Fibroblast of lung (primary cell): ENCODE measurements at regions not wholly inside any gene's neighbourhood (a gene's known extent, or its start where the extent isn't known, plus 50 kb on each side); places are given as distances from the start of the nearest gene placed in this dataset.

ENCODE experiments used
- DNase-seq, 2 donors: peaks; one replicate each; pipeline versions ENCODE4 v3.0.0 to v3.0.0-alpha.2; 2010; ENCODE audit warnings: low read depth in 2 of 2
- H2AFZ ChIP-seq: 2 replicates; pipeline ENCODE4 v1.5.1; 2012; ENCODE audit warnings: low read length, control low read depth, inconsistent platforms
- H3K27ac ChIP-seq: 2 replicates; pipeline ENCODE4 v1.5.1; 2011; ENCODE audit warnings: low read length, control low read depth; ENCODE audit not compliant: insufficient read depth
- H3K27me3 ChIP-seq: 2 replicates; pipeline ENCODE4 v1.5.1; 2011; ENCODE audit warnings: mild to moderate bottlenecking, low read length; ENCODE audit not compliant: control insufficient read depth, insufficient read depth
- H3K36me3 ChIP-seq: 2 replicates; pipeline ENCODE4 v1.5.1; 2011; ENCODE audit warnings: low read length; ENCODE audit not compliant: control insufficient read depth, insufficient read depth
- H3K4me1 ChIP-seq: 2 replicates; pipeline ENCODE4 v1.5.1; 2011; ENCODE audit warnings: low read length; ENCODE audit not compliant: control insufficient read depth, insufficient read depth; ENCODE audit errors: extremely low read depth
- H3K4me2 ChIP-seq: 2 replicates; pipeline ENCODE4 v1.5.1; 2011; ENCODE audit warnings: low read length, control low read depth; ENCODE audit not compliant: insufficient read depth; ENCODE audit errors: extremely low read depth
- H3K4me3 ChIP-seq, 4 experiments: fragments of 200-600 bp in 1 of 4; sonication (generic) in 1 of 4; replicated peaks in 1 of 4; 2 replicates each; pipeline ENCODE4 v1.5.1; 2011 to 2016; ENCODE audit warnings: low read length in 4 of 4, low read depth in 3 of 4, mild to moderate bottlenecking in 3 of 4, control low read depth in 2 of 4, inconsistent platforms in 1 of 4, mixed read lengths in 1 of 4; ENCODE audit not compliant: insufficient read depth in 1 of 4; ENCODE audit errors: control extremely low read depth in 1 of 4
- H3K79me2 ChIP-seq: 2 replicates; pipeline ENCODE4 v1.5.1; 2012; ENCODE audit warnings: mild to moderate bottlenecking, low read length, inconsistent platforms; ENCODE audit not compliant: control insufficient read depth, insufficient read depth
- H3K9ac ChIP-seq: 2 replicates; pipeline ENCODE4 v1.5.1; 2011; ENCODE audit warnings: mild to moderate bottlenecking, low read length, control low read depth; ENCODE audit not compliant: insufficient read depth
- H3K9me3 ChIP-seq: 2 replicates; pipeline ENCODE4 v1.5.1; 2012; ENCODE audit warnings: low read depth, low read length; ENCODE audit not compliant: control insufficient read depth, insufficient read depth
- H4K20me1 ChIP-seq: 2 replicates; pipeline ENCODE4 v1.5.1; 2011; ENCODE audit warnings: low read length; ENCODE audit not compliant: control insufficient read depth, insufficient read depth; ENCODE audit errors: extremely low read depth
- CTCF ChIP-seq, 2 donors: IDR thresholded peaks in 1 of 2; conservative IDR thresholded peaks in 1 of 2; 1 replicate in 1 of 2; 2 replicates in 1 of 2; pipeline ENCODE4 v1.5.1; 2011 to 2012; ENCODE audit warnings: low read length in 2 of 2, control low read depth in 1 of 2, inconsistent platforms in 1 of 2, low read depth in 1 of 2, mild to moderate bottlenecking in 1 of 2
- EZH2 ChIP-seq: IDR thresholded peaks from 2 replicates; pipeline ENCODE4 v1.5.1; 2012; ENCODE audit warnings: low read length, control low read depth, mild to moderate bottlenecking; ENCODE audit errors: missing control alignments

GRCh38 chr13:87084192-87084591 is 587.0 kb upstream of the SLITRK5 start:
- H3K4me1 ChIP-seq = no peaks in the 10 kb centered on the region
- H3K9ac ChIP-seq = no peak overlapping the region
- no peak for TF ChIP-seq EZH2
- no peak for TF ChIP-seq CTCF (conservative IDR thresholded peaks at IDR 0.05 in 1 of 2, IDR thresholded peaks at IDR 0.05 in 1 of 2; ENCODE audit: low read depth in 1 of 2, low read length in 2 of 2)
- H3K79me2 ChIP-seq = no peaks in the 10 kb centered on the region
- H3K36me3 ChIP-seq = no peaks in the 10 kb centered on the region
- H4K20me1 ChIP-seq = no peaks in the 10 kb centered on the region
- H3K27ac ChIP-seq = no peak overlapping the region
- no peak overlapping the region for H2AFZ ChIP-seq
- H3K4me2 ChIP-seq = no peak overlapping the region
- no peak for DNase-seq
- no peaks in the 10 kb centered on the region for H3K9me3 ChIP-seq
- H3K4me3 ChIP-seq = no peak overlapping the region
- H3K27me3 ChIP-seq = no peaks in the 10 kb centered on the region

GRCh38 chr13:87087741-87088140 is 583.4 kb upstream of the SLITRK5 start:
- TF ChIP-seq CTCF (conservative IDR thresholded peaks at IDR 0.05 in 1 of 2, IDR thresholded peaks at IDR 0.05 in 1 of 2; ENCODE audit: low read depth in 1 of 2, low read length in 2 of 2) = no peak
- no peak for TF ChIP-seq EZH2
- no peaks in the 10 kb centered on the region for H3K79me2 ChIP-seq
- no peaks in the 10 kb centered on the region for H3K9me3 ChIP-seq
- no peak overlapping the region for H3K4me2 ChIP-seq
- H4K20me1 ChIP-seq = no peaks in the 10 kb centered on the region
- H3K27ac ChIP-seq = no peak overlapping the region
- H3K4me3 ChIP-seq = no peak overlapping the region
- H3K27me3 ChIP-seq = no peaks in the 10 kb centered on the region
- H3K9ac ChIP-seq = no peak overlapping the region
- H3K4me1 ChIP-seq = no peaks in the 10 kb centered on the region
- H2AFZ ChIP-seq = no peak overlapping the region
- no peaks in the 10 kb centered on the region for H3K36me3 ChIP-seq
- DNase-seq = peak; percentile 13 to 25

- H3K27me3 ChIP-seq = no peaks in the 10 kb centered on the region
- H3K27ac ChIP-seq = no peak overlapping the region
- no peak overlapping the region for H3K4me3 ChIP-seq
- peak; percentile 75 to 82 for DNase-seq
- no peaks in the 10 kb centered on the region for H3K79me2 ChIP-seq
- no peak overlapping the region for H3K9ac ChIP-seq
- H3K9me3 ChIP-seq = no peaks in the 10 kb centered on the region
- no peak for TF ChIP-seq CTCF (conservative IDR thresholded peaks at IDR 0.05 in 1 of 2, IDR thresholded peaks at IDR 0.05 in 1 of 2; ENCODE audit: low read depth in 1 of 2, low read length in 2 of 2)
- TF ChIP-seq EZH2 = no peak
- H3K4me1 ChIP-seq = peaks cover 2% of the 10 kb centered on the region
- no peaks in the 10 kb centered on the region for H3K36me3 ChIP-seq
- no peak overlapping the region for H2AFZ ChIP-seq
- no peaks in the 10 kb centered on the region for H4K20me1 ChIP-seq
- H3K4me2 ChIP-seq = no peak overlapping the region
Measured at GRCh38 chr13:87089391-87089790, 581.8 kb upstream of the SLITRK5 start.
